Kidney (tissue), 13 donors: ENCODE measurements at regions not wholly inside any gene's neighbourhood (a gene's known extent, or its start where the extent isn't known, plus 50 kb on each side); places are given as distances from the start of the nearest gene placed in this dataset.

Experiments used
- DNase-seq, 5 donors: peaks; one replicate each; pipeline ENCODE4 v3.0.0-alpha.2; 2013 to 2020
- FAIRE-seq: peaks from 2 replicates; lab custom pipeline; 2012; peaks lifted over from hg19 to GRCh38; lab: Jason Lieb, UNC
- H3K27ac ChIP-seq, 2 donors: one replicate each; pipeline ENCODE4 v1.7.0; 2013; ENCODE audit warnings: low read depth in 2 of 2, low read length in 2 of 2, inconsistent platforms in 1 of 2
- H3K27me3 ChIP-seq: one replicate; pipeline ENCODE4 v1.7.1; 2013; ENCODE audit warnings: low read length, inconsistent platforms; ENCODE audit not compliant: control insufficient read depth, insufficient read depth
- H3K36me3 ChIP-seq, 3 donors: one replicate each; pipeline versions ENCODE4 v1.7.0 to v1.7.1; 2013; ENCODE audit warnings: low read length in 3 of 3, control low read depth in 1 of 3, inconsistent platforms in 1 of 3; ENCODE audit not compliant: insufficient read depth in 3 of 3, control insufficient read depth in 2 of 3
- H3K4me1 ChIP-seq, 3 donors: one replicate each; pipeline versions ENCODE4 v1.7.0 to v1.7.1; 2013; ENCODE audit warnings: low read length in 3 of 3, inconsistent platforms in 1 of 3, low read depth in 1 of 3; ENCODE audit not compliant: control insufficient read depth in 2 of 3, insufficient read depth in 2 of 3
- H3K4me3 ChIP-seq, 3 donors: one replicate each; pipeline versions ENCODE4 v1.7.0 to v1.8.1; 2013; ENCODE audit warnings: low read length in 3 of 3, control low read depth in 1 of 3, inconsistent platforms in 1 of 3
- H3K9ac ChIP-seq, 3 donors: one replicate each; pipeline versions ENCODE4 v1.7.0 to v1.7.1; 2013; ENCODE audit warnings: low read length in 3 of 3, control low read depth in 1 of 3, inconsistent platforms in 1 of 3
- H3K9me3 ChIP-seq, 3 donors: one replicate each; pipeline versions ENCODE4 v1.7.0 to v1.7.1; 2013; ENCODE audit warnings: low read length in 3 of 3, control low read depth in 1 of 3, inconsistent platforms in 1 of 3; ENCODE audit not compliant: control insufficient read depth in 2 of 3, insufficient read depth in 1 of 3
- intact Hi-C: fragments of 100-400 bp; cut with DNase I; formaldehyde crosslinking; loops from one replicate; pipeline ENCODE4 v1.11.1; 2022
- TF ChIP-seq, protein P1 (sequence below): IDR thresholded peaks from 3 replicates; pipeline ENCODE4 v1.5.1; 2012; ENCODE audit warnings: mild to moderate bottlenecking, moderate library complexity, borderline replicate concordance; ENCODE audit not compliant: insufficient read depth; ENCODE audit errors: extremely low read depth
- donor health status: control.
- donor health status: control.
- donor health status: control.
- donor health status: control.
- donor health status: control.
- donor health status: DM: yes; HTN: yes; CAD: no.
- donor health status: Normal renal cell carcinoma (clear cell type).

DNA sequence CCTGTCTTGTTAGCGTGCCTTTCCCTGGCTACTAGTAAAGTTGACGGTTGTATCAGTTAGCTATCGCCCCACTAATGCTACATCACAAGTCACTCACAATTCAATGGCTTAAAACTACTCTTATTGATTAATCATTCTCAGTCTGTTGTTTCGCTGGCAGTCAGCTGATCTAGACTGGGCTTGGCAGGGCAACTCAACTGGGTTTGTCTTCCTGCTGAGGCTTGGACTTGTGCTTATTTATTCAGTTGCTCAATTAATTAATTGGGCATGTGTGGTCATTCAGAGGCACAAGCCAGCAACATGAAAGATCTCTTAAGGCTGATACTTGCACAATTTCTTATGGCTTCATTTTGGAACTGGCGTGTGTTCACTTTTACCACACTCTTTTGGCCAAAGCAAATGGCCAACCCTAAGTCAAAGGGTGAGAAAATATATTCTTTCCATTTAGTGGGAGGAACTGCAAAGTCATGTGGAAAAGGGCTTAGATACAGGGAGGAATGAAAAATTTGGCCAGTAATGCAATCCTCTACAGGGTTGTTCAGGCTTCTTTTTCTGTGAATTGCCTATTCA lies 333.5 kb downstream of the GPR37 start:
- no peaks in the 10 kb centered on the region for H3K36me3 ChIP-seq
- FAIRE-seq (no peak), DNase-seq (no peak)
- H3K9me3 ChIP-seq = no peaks in the 10 kb centered on the region
- intact Hi-C loops = no loop called here
- no peak overlapping the region for H3K4me3 ChIP-seq
- H3K27me3 ChIP-seq = no peaks in the 10 kb centered on the region
- TF ChIP-seq, protein P1, sequence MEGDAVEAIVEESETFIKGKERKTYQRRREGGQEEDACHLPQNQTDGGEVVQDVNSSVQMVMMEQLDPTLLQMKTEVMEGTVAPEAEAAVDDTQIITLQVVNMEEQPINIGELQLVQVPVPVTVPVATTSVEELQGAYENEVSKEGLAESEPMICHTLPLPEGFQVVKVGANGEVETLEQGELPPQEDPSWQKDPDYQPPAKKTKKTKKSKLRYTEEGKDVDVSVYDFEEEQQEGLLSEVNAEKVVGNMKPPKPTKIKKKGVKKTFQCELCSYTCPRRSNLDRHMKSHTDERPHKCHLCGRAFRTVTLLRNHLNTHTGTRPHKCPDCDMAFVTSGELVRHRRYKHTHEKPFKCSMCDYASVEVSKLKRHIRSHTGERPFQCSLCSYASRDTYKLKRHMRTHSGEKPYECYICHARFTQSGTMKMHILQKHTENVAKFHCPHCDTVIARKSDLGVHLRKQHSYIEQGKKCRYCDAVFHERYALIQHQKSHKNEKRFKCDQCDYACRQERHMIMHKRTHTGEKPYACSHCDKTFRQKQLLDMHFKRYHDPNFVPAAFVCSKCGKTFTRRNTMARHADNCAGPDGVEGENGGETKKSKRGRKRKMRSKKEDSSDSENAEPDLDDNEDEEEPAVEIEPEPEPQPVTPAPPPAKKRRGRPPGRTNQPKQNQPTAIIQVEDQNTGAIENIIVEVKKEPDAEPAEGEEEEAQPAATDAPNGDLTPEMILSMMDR = no peak
- H3K4me1 ChIP-seq = no peaks in the 10 kb centered on the region
- H3K27ac ChIP-seq = no peak overlapping the region
- no peak overlapping the region for H3K9ac ChIP-seq

DNA sequence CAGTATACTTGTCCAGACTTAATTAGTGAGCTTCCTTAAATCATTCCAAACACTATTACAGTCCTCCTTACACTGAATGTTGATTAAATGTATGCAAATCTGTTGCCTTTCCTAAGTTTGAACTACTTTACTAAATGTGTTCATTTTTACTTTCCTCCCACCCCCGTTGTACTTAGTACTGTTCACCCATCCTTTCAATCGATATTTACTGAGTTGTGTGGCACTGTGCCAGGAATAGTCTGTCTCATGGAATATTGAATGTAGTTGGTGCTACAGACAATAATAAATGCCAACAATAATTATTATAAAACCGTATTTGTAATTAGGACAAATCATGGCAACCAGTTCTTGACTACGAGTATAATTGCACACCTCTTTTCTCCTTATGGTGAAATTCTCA lies 335.7 kb downstream of the GPR37 start:
- DNase-seq (no peak), FAIRE-seq (no peak)
- Histone ChIP-seq H3K36me3 (no peaks in the 10 kb centered on the region), H3K27me3 (no peaks in the 10 kb centered on the region), H3K9ac (no peak overlapping the region), H3K4me1 (no peaks in the 10 kb centered on the region), H3K4me3 (no peak overlapping the region), H3K27ac (no peak overlapping the region), H3K9me3 (no peaks in the 10 kb centered on the region)
- intact Hi-C loops = no loop called here
- TF ChIP-seq, protein P1 = no peak

GRCh38 chr7:124428781-124429180 lies 336.8 kb downstream of the GPR37 start:
- intact Hi-C loops = no loop called here
- H3K27me3 ChIP-seq = no peaks in the 10 kb centered on the region
- no peaks in the 10 kb centered on the region for H3K9me3 ChIP-seq
- FAIRE-seq (no peak), DNase-seq (no peak)
- no peak overlapping the region for H3K9ac ChIP-seq
- TF ChIP-seq, protein P1 = no peak
- no peaks in the 10 kb centered on the region for H3K4me1 ChIP-seq
- H3K36me3 ChIP-seq = no peaks in the 10 kb centered on the region
- no peak overlapping the region for H3K27ac ChIP-seq
- no peak overlapping the region for H3K4me3 ChIP-seq

DNA sequence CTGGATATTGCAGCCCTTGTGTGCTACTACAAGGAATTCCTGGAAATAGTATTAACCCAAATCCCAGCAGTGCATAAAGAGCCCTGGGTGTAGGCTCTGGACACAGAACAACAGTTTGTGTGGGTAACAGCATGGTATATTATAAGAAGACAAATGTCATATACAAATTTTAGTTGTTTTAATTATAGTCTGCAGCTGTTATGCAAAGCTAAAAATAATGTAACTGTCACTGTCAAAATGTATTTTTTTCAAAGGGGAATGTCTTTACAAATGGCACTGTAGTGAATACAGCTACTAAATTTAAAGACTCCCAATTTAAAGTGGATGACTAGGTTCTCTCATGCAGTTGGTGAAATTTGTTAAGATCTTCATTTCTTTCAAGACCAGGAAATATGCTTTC lies 339.0 kb downstream of the GPR37 start:
- no peak for FAIRE-seq
- intact Hi-C loops = no loop called here
- no peak for DNase-seq
- Histone ChIP-seq H3K27me3 (no peaks in the 10 kb centered on the region), H3K36me3 (no peaks in the 10 kb centered on the region), H3K9me3 (no peaks in the 10 kb centered on the region), H3K4me3 (no peak overlapping the region), H3K9ac (no peak overlapping the region), H3K4me1 (no peaks in the 10 kb centered on the region), H3K27ac (no peak overlapping the region)
- TF ChIP-seq, protein P1 = no peak
